GM19468 (cell line): ENCODE measurements at regions not wholly inside any gene's neighbourhood (a gene's known extent, or its start where the extent isn't known, plus 50 kb on each side); places are given as distances from the start of the nearest gene placed in this dataset.

Experiments used
- ATAC-seq: cut with Tn5 transposase; IDR thresholded peaks from one replicate; pipeline ENCODE4 v1.9.1; 2021; ENCODE audit warnings: mild to moderate bottlenecking, moderate library complexity, moderate number of reproducible peaks; ENCODE audit not compliant: unreplicated experiment; ENCODE audit errors: extremely low read depth

DNA sequence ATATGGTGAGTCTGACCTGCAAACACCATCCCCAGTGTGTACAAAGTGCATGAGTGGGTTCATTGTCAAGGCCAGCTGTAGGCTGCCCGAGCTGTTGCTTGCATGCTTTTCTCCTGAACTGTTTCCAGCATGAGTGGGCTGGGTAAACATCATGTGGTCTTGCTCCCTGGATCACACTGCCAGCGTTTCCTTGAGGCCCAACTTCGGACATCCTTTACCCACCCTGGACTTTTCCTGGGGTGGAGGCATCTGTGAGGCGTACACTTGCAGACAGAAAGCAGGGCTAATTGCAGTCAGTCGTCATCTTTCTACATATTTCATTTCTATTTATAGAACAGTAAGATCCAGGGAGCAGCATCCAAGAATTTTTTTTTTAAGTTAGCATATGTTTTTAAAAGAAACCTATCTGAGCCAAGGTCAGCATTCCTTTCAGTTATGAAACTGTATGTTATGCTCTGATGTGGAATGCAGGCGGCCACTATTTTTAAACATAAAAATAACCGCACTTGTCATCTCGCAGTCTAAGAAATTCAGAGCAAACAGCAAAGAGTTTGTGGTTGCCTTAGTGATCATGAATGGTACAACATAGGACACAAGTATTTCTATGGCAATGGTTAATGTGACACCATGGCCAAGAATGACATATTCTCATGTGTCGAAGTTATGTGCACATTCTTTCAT lies 106.5 kb upstream of the DMRT1 start:
- no peak for ATAC-seq

DNA sequence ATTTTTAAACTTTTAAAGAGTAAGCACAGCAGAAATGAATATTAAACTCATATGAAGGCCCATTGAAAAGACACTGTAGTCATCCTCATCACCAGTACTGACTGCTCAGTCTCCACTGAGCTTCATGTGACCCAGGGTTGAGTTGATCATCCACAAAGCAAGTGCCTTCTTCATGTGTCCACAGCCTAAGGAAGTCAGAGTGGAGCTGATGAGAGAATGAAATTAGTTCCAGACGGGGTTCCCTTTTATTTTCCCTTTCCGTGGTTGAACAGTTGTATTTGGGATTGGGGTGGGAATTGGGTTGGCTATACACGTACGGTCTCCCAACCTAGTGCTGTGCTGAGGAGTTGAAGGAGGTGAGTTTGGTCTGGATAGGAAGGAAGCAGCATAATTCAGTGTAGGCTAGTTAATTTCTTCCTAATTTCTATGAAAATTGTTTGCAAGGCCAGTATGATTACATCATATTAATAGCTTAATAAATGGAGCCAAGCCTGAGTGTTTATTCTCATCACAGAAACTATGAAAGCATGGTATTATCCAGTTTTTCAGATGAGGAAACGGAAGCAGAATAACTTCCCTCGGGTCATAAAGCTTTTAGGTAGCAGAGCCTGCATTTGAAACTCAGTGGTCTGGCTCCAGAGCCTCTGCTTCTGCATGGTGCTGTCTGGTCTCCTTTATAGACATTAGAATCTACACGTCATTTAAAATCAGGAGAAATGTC lies 103.9 kb upstream of the DMRT1 start:
- ATAC-seq = no peak

DNA sequence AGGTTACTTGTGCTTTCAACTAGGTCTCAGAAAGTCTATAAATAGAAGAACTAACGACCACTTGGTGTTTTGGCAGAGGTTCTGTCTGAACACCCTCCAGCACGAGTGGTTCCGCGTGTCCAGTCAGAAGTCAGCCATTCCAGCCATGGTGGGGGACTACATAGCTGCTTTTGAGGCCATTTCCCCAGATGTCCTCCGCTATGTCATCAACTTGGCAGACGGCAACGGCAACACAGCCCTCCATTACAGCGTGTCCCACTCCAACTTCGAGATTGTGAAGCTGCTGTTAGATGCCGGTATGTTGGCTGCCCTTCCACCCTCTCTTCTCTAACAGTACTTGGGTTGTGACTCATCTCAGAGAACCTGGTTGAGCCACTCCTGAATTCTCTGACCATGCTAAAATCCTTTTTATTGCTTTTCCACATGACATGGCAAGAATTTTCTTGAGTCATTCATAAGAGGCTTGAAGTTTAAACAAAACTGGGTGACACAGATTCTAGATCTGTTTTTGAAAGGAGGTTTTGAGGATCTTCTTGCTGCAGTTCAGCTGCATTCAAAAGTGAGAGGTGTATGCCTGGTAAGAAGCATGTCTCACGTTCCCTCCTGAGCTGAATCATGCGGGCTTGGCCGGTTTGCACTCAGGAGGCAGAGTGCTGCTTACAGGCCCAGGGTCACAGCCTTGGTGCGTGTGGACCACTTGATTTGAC lies 103.1 kb upstream of the DMRT1 start:
- no peak for ATAC-seq

DNA sequence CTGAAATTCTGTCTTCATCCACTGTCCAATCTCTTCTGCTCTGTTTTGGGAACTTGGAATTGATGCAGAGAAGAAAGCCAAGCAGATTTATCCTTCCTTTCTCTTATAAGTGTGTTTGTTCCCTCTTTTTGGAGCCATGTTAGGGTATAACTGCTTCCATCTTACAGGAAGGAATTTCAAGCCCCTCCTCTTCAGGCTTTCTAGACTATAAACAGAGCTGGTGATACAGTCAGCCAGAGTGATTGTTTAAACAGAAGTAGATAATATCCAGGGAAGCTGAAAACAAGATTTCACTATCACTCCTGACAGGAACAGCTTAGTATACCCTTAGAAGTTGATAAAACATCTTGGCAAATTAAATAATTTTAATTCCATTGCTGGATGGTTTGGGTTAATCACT lies 102.1 kb upstream of the DMRT1 start:
- ATAC-seq = no peak

DNA sequence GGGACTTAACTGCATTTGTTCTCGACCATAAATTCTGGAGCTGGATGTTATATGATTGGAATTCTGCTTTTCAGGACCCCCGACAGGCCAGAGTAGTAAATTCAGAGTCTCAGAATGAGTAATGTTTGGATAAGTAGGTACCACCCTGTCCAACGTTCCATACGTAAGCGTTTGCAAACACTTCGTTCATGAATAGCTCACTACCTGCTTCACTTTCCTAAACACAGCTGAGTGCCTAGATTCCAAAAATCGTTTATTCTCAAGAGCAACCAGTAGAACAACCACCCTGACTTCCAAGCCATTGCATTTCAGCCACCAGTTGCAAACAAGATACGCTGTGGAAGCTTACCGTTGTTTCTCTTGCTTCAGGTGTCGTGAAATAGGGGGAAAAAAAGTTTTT lies 101.3 kb upstream of the DMRT1 start:
- no peak for ATAC-seq

DNA sequence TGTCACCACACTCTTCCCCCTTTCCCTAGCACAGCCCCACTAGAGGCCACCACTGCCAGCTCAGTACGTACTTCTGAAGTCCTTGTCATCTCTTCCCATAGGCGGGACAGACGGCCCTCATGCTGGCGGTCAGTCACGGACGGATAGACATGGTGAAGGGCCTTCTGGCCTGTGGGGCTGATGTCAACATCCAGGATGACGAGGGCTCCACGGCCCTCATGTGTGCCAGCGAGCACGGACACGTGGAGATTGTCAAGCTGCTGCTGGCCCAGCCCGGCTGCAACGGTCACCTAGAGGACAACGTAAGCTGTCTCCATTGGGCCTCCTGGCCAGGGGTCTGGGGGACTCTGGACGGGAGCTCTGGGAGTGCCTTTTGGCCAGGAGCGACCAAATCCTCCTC lies 99.4 kb upstream of the DMRT1 start:
- no peak for ATAC-seq

DNA sequence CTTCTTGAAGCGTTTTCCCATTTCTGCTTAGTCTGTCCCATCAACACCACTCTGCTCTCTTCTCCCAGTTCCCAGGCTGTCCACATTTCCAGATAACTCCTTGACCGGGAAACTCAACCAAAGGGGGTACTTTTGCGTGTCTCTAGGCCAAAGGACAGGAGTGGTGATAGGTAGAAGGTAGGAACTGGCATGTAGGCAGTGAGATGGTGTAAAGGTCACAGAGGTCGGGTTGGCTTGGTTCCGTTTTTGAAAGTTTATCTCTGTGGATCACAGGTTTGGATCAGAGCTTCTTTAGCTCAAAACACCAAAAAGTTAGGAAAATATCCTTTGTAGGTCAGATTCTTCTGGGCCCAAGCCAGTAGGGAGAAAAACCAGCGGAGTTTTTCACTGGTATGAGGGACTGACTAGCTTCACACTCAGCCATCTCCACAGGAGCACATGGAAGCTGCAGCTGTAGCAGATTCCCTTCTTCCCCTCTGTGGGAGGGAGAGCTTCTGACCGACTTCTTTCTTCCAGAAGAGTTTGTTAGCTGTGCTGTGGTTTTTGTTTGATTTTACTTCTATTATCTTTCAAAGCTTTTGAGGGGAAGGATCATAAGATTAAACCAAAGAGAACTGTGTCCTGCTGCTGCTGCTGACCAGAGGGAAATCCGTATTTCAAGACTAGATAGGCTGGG lies 98.4 kb upstream of the DMRT1 start:
- ATAC-seq = no peak

DNA sequence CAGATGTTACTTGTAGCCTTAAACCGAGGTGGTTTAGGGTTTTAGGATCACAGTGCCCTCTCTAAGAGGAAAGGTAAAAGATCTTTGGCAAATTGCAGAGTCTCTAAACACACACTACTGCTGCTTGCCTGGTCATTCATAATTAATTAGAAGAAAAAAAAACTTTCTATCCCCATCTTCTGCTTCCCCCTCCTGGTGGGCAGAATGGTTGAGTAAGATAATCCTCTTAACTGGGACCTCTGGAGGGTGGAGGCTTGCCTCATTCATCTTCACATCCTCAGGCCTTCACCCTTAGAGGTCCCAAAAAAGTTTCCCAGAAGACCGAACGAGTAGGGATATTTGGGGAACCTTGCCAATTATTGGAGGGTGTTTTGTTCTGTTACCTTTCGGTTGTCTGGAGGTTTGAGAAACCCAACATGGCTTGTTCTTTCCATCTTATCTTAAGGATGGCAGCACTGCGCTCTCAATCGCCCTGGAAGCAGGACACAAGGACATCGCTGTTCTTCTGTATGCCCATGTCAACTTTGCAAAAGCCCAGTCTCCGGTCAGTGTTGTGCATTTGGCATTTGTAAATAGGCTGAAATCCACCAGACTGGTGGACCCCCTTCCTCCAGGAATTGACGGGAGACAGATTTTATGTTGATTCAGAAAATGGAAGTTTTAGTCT lies 97.3 kb upstream of the DMRT1 start:
- no peak for ATAC-seq

DNA sequence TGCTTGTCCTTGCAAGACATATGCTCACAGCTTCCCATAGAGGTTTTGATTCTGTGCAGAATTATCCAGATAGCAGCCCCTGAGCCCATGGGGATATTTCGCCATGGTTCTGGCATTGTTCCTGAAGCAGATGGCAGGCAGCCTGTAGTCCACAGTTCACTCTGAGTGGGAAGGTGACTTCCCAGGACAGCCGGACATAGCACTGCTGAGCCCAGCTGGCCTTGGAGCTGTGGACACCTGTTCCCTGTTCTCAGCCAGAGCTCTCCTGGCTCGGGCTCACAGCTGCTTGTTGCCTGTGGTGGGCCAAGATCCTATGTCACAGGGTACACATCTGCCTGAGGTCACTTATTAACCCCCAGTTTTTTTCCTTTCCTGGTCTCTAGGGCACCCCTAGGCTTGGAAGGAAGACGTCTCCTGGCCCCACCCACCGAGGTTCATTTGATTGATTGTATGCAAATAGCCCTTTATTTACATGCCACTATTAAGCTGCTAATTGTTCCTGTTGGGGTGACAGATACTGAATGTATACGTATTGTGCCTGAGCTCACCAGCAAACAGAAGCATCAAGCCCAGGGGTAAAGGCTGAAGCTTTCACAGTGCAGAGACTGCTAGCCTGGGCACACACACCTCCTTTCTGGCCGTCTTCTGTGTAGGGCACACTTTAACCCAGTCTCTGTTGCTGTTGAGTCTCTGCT lies 96.6 kb upstream of the DMRT1 start:
- no peak for ATAC-seq

DNA sequence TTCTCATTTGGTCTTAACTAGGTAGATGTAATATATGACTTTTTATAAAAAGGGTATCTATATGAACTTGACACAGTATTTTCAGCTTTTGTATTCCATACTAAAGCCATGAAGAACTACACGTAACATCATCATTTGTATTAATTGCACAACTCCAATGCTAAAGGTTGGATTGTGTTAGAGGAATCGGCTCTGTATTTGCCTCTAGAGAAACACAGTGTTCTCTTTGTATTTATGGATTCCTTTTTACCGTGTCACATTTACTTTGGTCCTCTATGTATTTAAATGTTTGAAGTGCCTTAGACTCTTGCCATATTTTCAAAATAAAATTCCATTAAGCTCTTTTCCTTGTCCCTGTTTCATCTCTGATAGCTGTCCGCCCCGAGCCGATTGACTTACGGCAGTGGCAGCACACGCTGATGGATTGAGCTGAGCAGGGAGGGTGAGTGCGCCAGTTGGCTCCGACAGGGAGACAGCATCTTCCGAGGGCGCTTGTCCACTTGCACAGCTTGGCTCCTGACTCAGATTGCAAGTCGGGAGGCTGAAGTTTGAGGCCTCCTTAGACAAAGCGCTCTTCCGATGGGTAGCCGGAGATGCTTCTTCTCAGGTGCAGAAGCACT lies 95.6 kb upstream of the DMRT1 start:
- no peak for ATAC-seq

DNA sequence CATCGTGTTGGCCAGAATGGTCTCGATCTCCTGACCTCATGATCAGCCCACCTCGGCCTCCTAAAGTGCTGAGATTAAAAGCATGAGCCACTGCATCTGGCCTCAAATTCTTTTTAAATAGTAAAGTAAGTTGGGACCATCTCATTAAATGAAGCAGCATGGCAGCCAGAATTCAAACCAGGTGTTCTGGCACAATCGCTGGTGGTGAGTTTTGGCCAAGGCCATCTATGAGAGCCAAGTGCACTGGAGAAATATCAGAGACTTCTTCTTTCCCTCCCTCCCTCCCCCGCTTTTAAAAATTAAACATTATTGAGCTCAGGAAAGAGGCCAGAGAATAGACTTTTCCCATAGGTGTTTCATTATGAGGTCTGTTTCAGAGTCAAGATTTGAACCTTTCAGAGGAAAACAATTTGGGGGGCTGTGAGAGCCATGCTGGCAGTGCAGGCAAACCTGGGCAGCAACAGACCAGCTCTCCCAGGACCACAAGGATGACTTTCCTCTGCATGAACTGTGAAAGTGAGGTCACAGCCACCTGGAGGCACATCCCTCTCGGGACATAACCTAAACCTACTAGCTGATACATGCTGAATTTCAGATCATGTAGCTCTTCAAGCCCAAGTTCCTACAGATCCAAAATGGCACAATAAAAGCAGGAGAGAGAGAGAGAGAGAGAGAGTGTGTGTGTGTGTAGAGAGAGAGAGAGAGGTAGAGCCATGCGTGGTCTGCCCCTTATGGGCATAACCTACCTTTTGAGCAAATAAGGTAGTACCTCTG lies 94.6 kb upstream of the DMRT1 start:
- ATAC-seq = no peak

DNA sequence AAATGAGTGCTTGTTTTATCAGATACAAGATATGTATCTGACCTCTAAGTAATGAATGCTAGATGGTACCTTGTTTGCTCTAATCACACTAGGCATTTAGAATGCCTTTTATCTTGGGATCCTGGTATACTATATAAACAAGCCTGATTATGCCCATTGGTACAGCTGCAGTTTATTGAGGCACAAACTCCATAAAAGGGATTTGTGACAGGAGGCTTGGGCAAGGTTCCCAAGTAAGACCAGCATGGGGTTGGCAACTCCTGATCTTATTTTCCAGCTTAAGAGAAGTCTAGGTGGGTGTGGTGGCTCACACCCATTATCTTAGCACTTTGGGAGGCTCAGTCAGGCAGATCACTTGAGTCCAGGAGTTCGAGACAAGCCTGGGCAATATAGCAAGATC lies 93.9 kb upstream of the DMRT1 start:
- no peak for ATAC-seq

DNA sequence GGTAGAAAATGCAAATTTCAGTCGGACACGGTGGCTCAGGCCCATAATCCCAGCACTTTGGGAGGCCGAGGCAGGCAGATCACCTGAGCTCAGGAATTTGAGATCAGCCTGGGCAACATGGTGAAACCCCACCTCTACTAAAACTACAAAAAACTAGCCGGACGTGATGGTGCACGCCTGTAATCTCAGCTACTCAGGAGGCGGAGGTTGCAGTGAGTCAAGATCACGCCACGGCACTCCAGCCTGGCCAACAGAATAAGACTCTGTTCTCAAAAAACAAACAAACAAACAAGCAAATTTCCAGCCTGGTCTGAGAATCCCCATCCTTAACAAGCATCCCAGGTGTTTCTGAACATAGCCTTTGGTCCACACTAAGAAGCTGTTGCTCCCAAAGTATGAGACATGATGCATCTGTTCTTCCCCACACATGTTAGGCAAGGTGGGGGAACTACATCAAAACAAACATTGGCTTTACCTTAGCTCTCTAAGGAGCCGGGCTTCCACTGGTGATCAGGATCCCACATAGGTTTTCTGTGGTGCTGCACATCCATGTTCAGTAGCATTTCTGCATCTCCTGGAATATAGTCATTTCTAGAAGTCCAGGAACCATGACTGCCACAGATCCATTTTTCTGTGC lies 92.5 kb upstream of the DMRT1 start:
- no peak for ATAC-seq

DNA sequence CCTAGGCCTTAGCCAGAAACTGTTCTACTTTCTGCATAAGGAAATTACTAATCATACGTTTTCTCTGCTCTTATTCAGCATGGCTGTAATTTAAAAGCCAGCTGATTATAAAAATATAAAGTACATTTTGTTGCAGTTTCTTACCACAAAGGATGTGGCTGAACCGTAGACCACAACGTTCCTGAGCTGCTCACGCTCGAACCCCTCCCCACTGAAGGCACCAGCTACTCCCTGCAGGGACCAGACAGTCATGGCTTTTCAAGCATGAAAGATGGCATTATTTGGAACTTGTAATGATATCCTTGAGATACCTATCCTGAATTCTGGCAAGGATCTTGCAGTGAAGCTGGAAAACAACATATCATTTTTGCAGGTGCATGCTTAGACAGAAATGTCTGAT lies 91.8 kb upstream of the DMRT1 start:
- no peak for ATAC-seq

DNA sequence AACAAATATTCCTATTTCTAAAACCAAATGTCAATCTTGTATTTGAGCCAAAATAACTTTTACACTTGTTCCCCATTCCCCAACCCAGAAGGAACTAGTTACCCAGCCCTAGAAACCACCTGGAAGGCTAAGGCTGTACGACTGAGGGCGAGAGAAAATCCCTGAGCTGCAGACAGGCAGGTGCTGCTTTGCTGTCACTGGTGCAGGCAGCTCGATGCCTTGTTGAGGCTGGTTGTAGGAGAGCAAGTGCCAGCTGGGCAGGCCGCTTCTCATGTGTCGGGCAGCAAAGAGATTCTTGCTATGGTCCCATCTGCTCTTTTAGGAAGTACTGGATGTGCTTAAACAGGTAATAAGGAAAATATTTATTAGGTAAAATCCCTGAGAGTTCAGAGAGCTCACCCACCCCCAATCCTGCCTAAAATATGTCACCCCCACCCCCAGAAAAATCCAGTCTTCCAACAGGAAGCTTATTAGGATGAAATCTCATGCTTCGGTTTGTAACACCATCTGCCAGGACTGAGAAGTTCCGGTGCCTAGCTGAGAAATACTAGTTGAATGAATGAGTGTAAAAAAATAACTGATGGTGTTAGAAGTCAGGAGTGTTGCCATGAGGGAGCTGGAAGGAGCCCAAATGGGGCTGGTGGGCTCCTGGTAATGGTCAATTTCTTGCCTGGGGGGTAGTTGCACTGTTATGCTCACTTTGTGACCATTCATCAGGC lies 91.1 kb upstream of the DMRT1 start:
- no peak for ATAC-seq

DNA sequence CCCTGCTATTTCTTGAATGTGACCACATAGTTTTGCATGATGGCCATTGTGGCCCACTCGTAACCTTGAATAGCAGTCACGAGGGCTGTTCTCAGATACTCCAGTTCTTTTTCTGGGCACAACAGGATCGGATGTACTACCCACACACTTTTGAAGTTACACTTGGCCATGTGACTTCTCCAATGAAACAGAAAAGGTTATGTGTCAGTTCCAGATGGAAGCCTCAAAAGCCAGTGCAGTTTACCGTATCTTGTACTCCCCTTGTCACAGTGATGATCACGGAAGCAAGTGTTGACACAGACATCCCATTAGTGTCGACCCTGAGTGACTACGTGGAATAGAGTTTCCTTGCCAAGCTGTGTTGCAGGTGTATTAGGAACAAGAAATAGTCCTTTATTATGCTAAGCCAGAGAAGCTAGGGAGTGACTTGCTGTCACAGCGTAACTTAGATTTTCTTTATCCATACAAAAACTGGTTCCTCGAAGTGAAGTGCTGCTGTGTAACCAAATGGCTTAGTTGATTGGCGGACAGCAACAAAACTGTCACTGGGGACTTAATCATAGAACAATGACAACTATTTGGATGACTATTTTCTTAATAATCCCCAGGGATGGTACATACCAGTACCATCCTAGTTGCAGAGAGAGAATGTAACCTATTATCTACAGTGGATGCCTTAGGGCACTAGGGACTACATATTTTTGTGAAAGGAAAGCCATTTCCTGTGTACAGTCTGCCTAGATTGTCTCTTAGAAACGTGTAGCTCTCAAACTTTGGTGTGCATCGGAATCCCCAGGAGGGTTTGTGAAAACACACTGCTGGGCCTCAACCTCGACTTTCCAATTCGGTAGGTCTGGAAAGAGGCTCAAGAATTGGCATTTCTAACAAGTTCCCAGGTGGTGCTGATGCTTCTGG lies 90.1 kb upstream of the DMRT1 start:
- ATAC-seq = no peak

DNA sequence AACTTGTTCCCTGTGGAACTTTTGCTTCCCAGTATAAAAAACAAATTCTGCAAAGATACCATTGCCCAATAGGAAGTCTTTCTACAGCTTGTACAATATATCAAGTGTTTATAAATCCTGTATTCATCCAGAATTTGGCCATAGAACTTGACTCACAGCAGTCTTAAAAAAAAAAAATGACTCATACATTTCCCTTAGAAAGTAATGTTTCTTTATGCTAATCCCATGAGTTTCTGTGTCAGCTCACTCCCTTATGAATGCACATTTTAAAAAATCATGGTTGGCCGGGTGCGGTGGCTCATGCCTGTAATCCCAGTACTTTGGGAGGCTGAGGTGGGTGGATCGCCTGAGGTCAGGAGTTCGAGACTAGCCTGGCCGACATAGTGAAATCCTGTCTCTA lies 89.3 kb upstream of the DMRT1 start:
- no peak for ATAC-seq
